A549 (cell line): ENCODE measurements at regions not wholly inside any gene's neighbourhood (a gene's known extent, or its start where the extent isn't known, plus 50 kb on each side); places are given as distances from the start of the nearest gene placed in this dataset.

Experiments used
- ATAC-seq, 2 experiments: fragments of 200-7000 bp in 1 of 2; fragments of >200 bp in 1 of 2; cut with Nextera tagmentation in 1 of 2; cut with Tn5 transposase in 1 of 2; 3 replicates each; pipeline versions ENCODE4 v1.8.0 to v1.9.1; 2018 to 2020; ENCODE audit warnings: mild to moderate bottlenecking in 1 of 2, moderate library complexity in 1 of 2
- CTCF ChIA-PET: fragments of 300-600 bp; sonication (Branson Sonifier 250); formaldehyde crosslinking; extraction: SDS; loops from one replicate; lab custom pipeline; 2021; ENCODE audit warnings: antibody characterized with exemption, inconsistent platforms; lab: Yijun Ruan, JAX
- POLR2A ChIA-PET: fragments of 350-600 bp; formaldehyde crosslinking; extraction: SDS; loops from one replicate; lab custom pipeline; 2021; ENCODE audit warnings: antibody characterized with exemption, inconsistent platforms; lab: Yijun Ruan, JAX
- DNase-seq, 2 experiments: peaks; one replicate each; pipeline versions ENCODE4 v3.0.0 to v3.0.0-alpha.2; 2011 to 2016; ENCODE audit warnings: low read depth in 1 of 2, low spot score in 1 of 2
- FAIRE-seq: peaks from 2 replicates; lab custom pipeline; 2011; peaks lifted over from hg19 to GRCh38; lab: Jason Lieb, UNC
- H3K27ac ChIP-seq, 2 experiments: fragments of >200 bp; sonication (Bioruptor Twin); formaldehyde crosslinking; 3 replicates each; pipeline ENCODE4 v1.5.1; 2016 to 2017
- H3K4me1 ChIP-seq: fragments of >200 bp; sonication (Bioruptor Twin); formaldehyde crosslinking; 3 replicates; pipeline ENCODE4 v1.6.1; 2016
- H3K4me2 ChIP-seq: fragments of >200 bp; sonication (Bioruptor Twin); formaldehyde crosslinking; 3 replicates; pipeline ENCODE4 v1.6.1; 2016
- H3K4me3 ChIP-seq: fragments of >200 bp; sonication (Bioruptor Twin); formaldehyde crosslinking; 3 replicates; pipeline ENCODE4 v1.5.1; 2016
- H3K9me3 ChIP-seq: fragments of >200 bp; sonication (Bioruptor Twin); formaldehyde crosslinking; 3 replicates; pipeline ENCODE4 v1.6.1; 2016
- BHLHE40 ChIP-seq: IDR thresholded peaks from 2 replicates; pipeline ENCODE4 v1.6.1; 2012; ENCODE audit warnings: low read depth, low read length, inconsistent platforms
- ELK1 ChIP-seq: fragments of 150-350 bp; IDR thresholded peaks from 2 replicates; pipeline ENCODE4 v1.6.1; 2014; ENCODE audit warnings: low read depth, mild to moderate bottlenecking, low read length
- HES2 ChIP-seq: fragments of >200 bp; sonication (Bioruptor Twin); formaldehyde crosslinking; IDR thresholded peaks from 2 replicates; pipeline ENCODE4 v1.6.1; 2016
- HOXA7 ChIP-seq: fragments of 250-450 bp; sonication (Bioruptor Pico); IDR thresholded peaks from 2 replicates; pipeline ENCODE4 v1.5.0; 2020; ENCODE audit warnings: mild to moderate bottlenecking, moderate library complexity
- HOXB13 ChIP-seq: fragments of 250-450 bp; sonication (Bioruptor Pico); IDR thresholded peaks from 2 replicates; pipeline ENCODE4 v1.5.0; 2020; ENCODE audit warnings: low read depth, mild to moderate bottlenecking, moderate library complexity
- JUN ChIP-seq, 2 experiments: fragments of >200 bp; sonication (Bioruptor Twin); formaldehyde crosslinking; IDR thresholded peaks; 2 replicates in 1 of 2; 3 replicates in 1 of 2; pipeline ENCODE4 v1.6.1; 2016 to 2017
- MAZ ChIP-seq: fragments of 150-350 bp; IDR thresholded peaks from 2 replicates; pipeline ENCODE4 v1.6.1; 2014; ENCODE audit warnings: antibody characterized with exemption, low read depth, low read length, borderline replicate concordance
- NFE2L2 ChIP-seq: fragments of 150-350 bp; conservative IDR thresholded peaks from 2 replicates; pipeline ENCODE4 v1.6.1; 2014; ENCODE audit warnings: low read length
- NR3C1 ChIP-seq: fragments of >200 bp; sonication (Bioruptor Twin); formaldehyde crosslinking; IDR thresholded peaks from 3 replicates; pipeline ENCODE4 v1.6.1; 2017
- PBX3 ChIP-seq: IDR thresholded peaks from 2 replicates; pipeline ENCODE4 v1.6.1; 2012
- POLR2A ChIP-seq: IDR thresholded peaks from 2 replicates; pipeline ENCODE4 v1.6.1; 2012; ENCODE audit warnings: mild to moderate bottlenecking, low read length
- POLR2AphosphoS2 ChIP-seq: conservative IDR thresholded peaks from 2 replicates; pipeline ENCODE4 v1.6.1; 2012; ENCODE audit warnings: low read length, improper control_type of control experiment, inconsistent platforms
- TP53 ChIP-seq: fragments of 250-450 bp; sonication (Bioruptor Pico); IDR thresholded peaks from 2 replicates; pipeline ENCODE4 v1.5.0; 2021; ENCODE audit warnings: mild to moderate bottlenecking, moderate library complexity
- WGBS: methylation state at CpG from one replicate; pipeline ENCODE4 v1.1.6; 2017; ENCODE audit errors: missing lambda C conversion rate; 5-methylcytosine and 5-hydroxymethylcytosine counted together

- TF ChIP-seq PBX3 = no peak
- no peak for TF ChIP-seq POLR2A
Measured at GRCh38 chr1:18055156-18055555, 52.4 kb upstream of the IGSF21 start (continued).

- no peak for FAIRE-seq
- DNase-seq = no peak
- ChIA-PET CTCF (no interaction called here), POLR2A (no interaction called here)
- H3K4me3 ChIP-seq = no peak overlapping the region
- no peaks in the 10 kb centered on the region for H3K9me3 ChIP-seq
- H3K4me2 ChIP-seq = no peak overlapping the region
- no peaks in the 10 kb centered on the region for H3K4me1 ChIP-seq
- 0% methylated on average over 1 of the region's 1 CpG for WGBS
- TF ChIP-seq NR3C1 = no peak
- TF ChIP-seq HOXB13 = no peak
- TF ChIP-seq HES2 = no peak
- no peak for TF ChIP-seq HOXA7 (CRISPR knock-in tag)
- no peak for TF ChIP-seq JUN (IDR thresholded peaks at IDR 0.05)
- no peak for TF ChIP-seq MAZ
- no peak for TF ChIP-seq NFE2L2
- TF ChIP-seq ELK1 = no peak
- no peak for TF ChIP-seq TP53 (CRISPR knock-in tag)
- TF ChIP-seq BHLHE40 = no peak
- no peak overlapping the region for H3K27ac ChIP-seq
- no peak for ATAC-seq
Measured at GRCh38 chr1:18056545-18056944, 51.1 kb upstream of the IGSF21 start.

GRCh38 chr1:18057623-18058022, 50.0 kb upstream of the IGSF21 start:
- Histone ChIP-seq H3K4me3 (no peak overlapping the region), H3K9me3 (no peaks in the 10 kb centered on the region), H3K4me2 (no peak overlapping the region), H3K27ac (no peak overlapping the region), H3K4me1 (no peaks in the 10 kb centered on the region)
- ChIA-PET POLR2A (no interaction called here), CTCF (no interaction called here)
- DNase-seq (no peak), FAIRE-seq (no peak), ATAC-seq (no peak)
- WGBS = 7% methylated on average over 4 of the region's 5 CpGs
- no peak for TF ChIP-seq POLR2AphosphoS2
